Caco-2 (cell line): ENCODE measurements at regions not wholly inside any gene's neighbourhood (a gene's known extent, or its start where the extent isn't known, plus 50 kb on each side); places are given as distances from the start of the nearest gene placed in this dataset.

Experiments used
- BruUV-seq: library from RNA; stranded (reverse); fragments of 400-500 nt; replicated peaks from 2 replicates; lab custom pipeline; 2021; lab: Mats Ljungman, UMichigan
- CTCF ChIA-PET: fragments of 300-600 bp; sonication (Branson Sonifier 250); formaldehyde crosslinking; loops from one replicate; lab custom pipeline; 2022; ENCODE audit warnings: antibody characterized with exemption; lab: Charles Lee
- POLR2A ChIA-PET: fragments of 300-600 bp; sonication (Branson Sonifier 250); formaldehyde crosslinking; loops from one replicate; lab custom pipeline; 2022; ENCODE audit warnings: antibody characterized with exemption; lab: Charles Lee
- DNase-seq, 2 experiments: peaks; one replicate each; pipeline versions ENCODE4 v3.0.0 to v3.0.0-alpha.2; 2020 to 2022
- H3K27me3 ChIP-seq: replicated peaks from 2 replicates; pipeline ENCODE4 v1.6.0; 2011; ENCODE audit warnings: low read length; ENCODE audit not compliant: control insufficient read depth, insufficient read depth
- H3K36me3 ChIP-seq: 2 replicates; pipeline ENCODE4 v1.5.1; 2011; ENCODE audit warnings: low read length; ENCODE audit not compliant: control insufficient read depth, insufficient read depth
- H3K4me1 ChIP-seq: fragments of 250-450 bp; sonication (Bioruptor Pico); 2 replicates; pipeline ENCODE4 v1.5.1; 2020; ENCODE audit warnings: mild to moderate bottlenecking
- H3K4me3 ChIP-seq: 2 replicates; pipeline ENCODE4 v1.5.1; 2011; ENCODE audit warnings: low read depth, mild to moderate bottlenecking, control low read depth, low read length
- H3K9me3 ChIP-seq: fragments of 250-450 bp; sonication (Bioruptor Pico); 2 replicates; pipeline ENCODE4 v1.5.1; 2020; ENCODE audit warnings: mild to moderate bottlenecking, moderate library complexity
- H3K27ac Mint-ChIP-seq: one replicate; pipeline ENCODE4 v1.8.0; 2022; ENCODE audit warnings: mixed read lengths; ENCODE audit not compliant: unreplicated experiment
- H3K27me3 Mint-ChIP-seq: one replicate; pipeline ENCODE4 v1.8.0; 2022; ENCODE audit warnings: mixed read lengths; ENCODE audit not compliant: insufficient read depth, unreplicated experiment
- H3K36me3 Mint-ChIP-seq: one replicate; pipeline ENCODE4 v1.8.0; 2022; ENCODE audit warnings: mild to moderate bottlenecking, mixed read lengths; ENCODE audit not compliant: insufficient read depth, unreplicated experiment
- H3K4me1 Mint-ChIP-seq: one replicate; pipeline ENCODE4 v1.8.0; 2022; ENCODE audit warnings: low read depth, mixed read lengths; ENCODE audit not compliant: unreplicated experiment
- H3K4me3 Mint-ChIP-seq: one replicate; pipeline ENCODE4 v1.8.0; 2022; ENCODE audit warnings: mild to moderate bottlenecking, moderate library complexity, mixed read lengths; ENCODE audit not compliant: unreplicated experiment
- H3K9me3 Mint-ChIP-seq: one replicate; pipeline ENCODE4 v1.8.0; 2022; ENCODE audit warnings: mixed read lengths; ENCODE audit not compliant: unreplicated experiment
- intact Hi-C: fragments of 100-400 bp; cut with micrococcal nuclease; formaldehyde crosslinking; loops from one replicate; pipeline ENCODE4 v1.10.0; 2022; ENCODE audit not compliant: unreplicated experiment
- TF ChIP-seq, protein P1 (sequence below), 2 experiments: fragments of 200-600 bp in 1 of 2; IDR thresholded peaks; 1 replicate in 1 of 2; 2 replicates in 1 of 2; pipeline versions ENCODE4 v1.5.1 to v1.8.0; 2011 to 2022; ENCODE audit warnings: antibody characterized with exemption in 1 of 2, control low read depth in 1 of 2, inconsistent platforms in 1 of 2, low read depth in 1 of 2, low read length in 1 of 2, mild to moderate bottlenecking in 1 of 2, moderate library complexity in 1 of 2; ENCODE audit not compliant: insufficient read depth in 1 of 2, severe bottlenecking in 1 of 2, unreplicated experiment in 1 of 2

DNA sequence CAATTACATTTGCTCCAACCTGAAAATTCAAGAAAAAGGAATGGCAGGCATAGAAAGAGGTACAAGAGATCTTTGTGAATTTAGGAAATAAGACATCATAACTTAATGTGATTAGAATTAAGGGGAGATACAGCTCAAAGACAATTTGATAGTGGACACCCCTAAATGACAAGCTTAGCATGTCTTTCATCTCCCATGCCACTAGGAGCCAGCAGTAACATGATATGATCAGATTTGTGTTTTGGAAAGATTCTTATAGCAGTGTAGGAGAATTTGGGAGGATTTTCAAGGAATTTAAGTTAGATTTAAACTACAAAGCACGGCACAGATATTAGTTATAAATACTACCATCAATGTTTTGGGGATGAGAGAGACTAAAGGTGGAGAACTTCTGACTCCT, 340.8 kb downstream of the RDH14 start:
- TF ChIP-seq, protein P1, sequence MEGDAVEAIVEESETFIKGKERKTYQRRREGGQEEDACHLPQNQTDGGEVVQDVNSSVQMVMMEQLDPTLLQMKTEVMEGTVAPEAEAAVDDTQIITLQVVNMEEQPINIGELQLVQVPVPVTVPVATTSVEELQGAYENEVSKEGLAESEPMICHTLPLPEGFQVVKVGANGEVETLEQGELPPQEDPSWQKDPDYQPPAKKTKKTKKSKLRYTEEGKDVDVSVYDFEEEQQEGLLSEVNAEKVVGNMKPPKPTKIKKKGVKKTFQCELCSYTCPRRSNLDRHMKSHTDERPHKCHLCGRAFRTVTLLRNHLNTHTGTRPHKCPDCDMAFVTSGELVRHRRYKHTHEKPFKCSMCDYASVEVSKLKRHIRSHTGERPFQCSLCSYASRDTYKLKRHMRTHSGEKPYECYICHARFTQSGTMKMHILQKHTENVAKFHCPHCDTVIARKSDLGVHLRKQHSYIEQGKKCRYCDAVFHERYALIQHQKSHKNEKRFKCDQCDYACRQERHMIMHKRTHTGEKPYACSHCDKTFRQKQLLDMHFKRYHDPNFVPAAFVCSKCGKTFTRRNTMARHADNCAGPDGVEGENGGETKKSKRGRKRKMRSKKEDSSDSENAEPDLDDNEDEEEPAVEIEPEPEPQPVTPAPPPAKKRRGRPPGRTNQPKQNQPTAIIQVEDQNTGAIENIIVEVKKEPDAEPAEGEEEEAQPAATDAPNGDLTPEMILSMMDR (IDR thresholded peaks at IDR 0.05; ENCODE audit: insufficient read depth in 1 of 2, low read depth in 1 of 2, low read length in 1 of 2, severe bottlenecking in 1 of 2, unreplicated experiment in 1 of 2) = peak in 1 of 2 experiments; percentile 29
- CTCF ChIA-PET = interaction anchor here (0.7 to 0.8 kb wide), 2 partner anchors 9 to 155 kb away, joined by 3 to 7 read pairs; no protein-coding TSS in a partner anchor

GRCh38 chr2:18218160-18218933, 339.9 kb downstream of the KCNS3 start:
- TF ChIP-seq, protein P1 (IDR thresholded peaks at IDR 0.05; ENCODE audit: insufficient read depth in 1 of 2, low read depth in 1 of 2, low read length in 1 of 2, severe bottlenecking in 1 of 2, unreplicated experiment in 1 of 2) = no peak
- CTCF ChIA-PET = no interaction called here
- H3K9me3 Mint-ChIP-seq = no peaks in the 10 kb centered on the region

More for the DNA sequence above, 340.8 kb downstream of the RDH14 start:
- Histone ChIP-seq H3K4me1 (no peaks in the 10 kb centered on the region), H3K9me3 (no peaks in the 10 kb centered on the region), H3K36me3 (no peaks in the 10 kb centered on the region), H3K27me3 (no peaks in the 10 kb centered on the region), H3K4me3 (no peak overlapping the region)
- H3K27me3 Mint-ChIP-seq = no peaks in the 10 kb centered on the region
- H3K36me3 Mint-ChIP-seq = no peaks in the 10 kb centered on the region
- H3K27ac Mint-ChIP-seq = no peak overlapping the region
- H3K4me1 Mint-ChIP-seq = no peaks in the 10 kb centered on the region
- BruUV-seq = no TSS peak
- peaks cover 2% of the 10 kb centered on the region for H3K9me3 Mint-ChIP-seq
- intact Hi-C loops = loop anchor here (1.0 kb wide), 1 partner anchor 159 kb away; no protein-coding TSS in a partner anchor
- DNase-seq = no peak
- POLR2A ChIA-PET = no interaction called here
- no peak overlapping the region for H3K4me3 Mint-ChIP-seq

GRCh38 chr2:18214936-18215335, 336.5 kb downstream of the KCNS3 start:
- H3K4me3 Mint-ChIP-seq = no peak overlapping the region
- Histone ChIP-seq H3K4me1 (peaks cover 18% of the 10 kb centered on the region), H3K36me3 (no peaks in the 10 kb centered on the region), H3K27me3 (no peaks in the 10 kb centered on the region), H3K9me3 (no peaks in the 10 kb centered on the region), H3K4me3 (no peak overlapping the region)
- POLR2A ChIA-PET = no interaction called here
- intact Hi-C loops = no loop called here
- CTCF ChIA-PET = no interaction called here
- H3K36me3 Mint-ChIP-seq = no peaks in the 10 kb centered on the region
- H3K27ac Mint-ChIP-seq = no peak overlapping the region
- TF ChIP-seq, protein P1 (IDR thresholded peaks at IDR 0.05; ENCODE audit: insufficient read depth in 1 of 2, low read depth in 1 of 2, low read length in 1 of 2, severe bottlenecking in 1 of 2, unreplicated experiment in 1 of 2) = no peak
- DNase-seq = no peak
- H3K9me3 Mint-ChIP-seq = no peaks in the 10 kb centered on the region
- H3K4me1 Mint-ChIP-seq = peaks cover 16% of the 10 kb centered on the region
- H3K27me3 Mint-ChIP-seq = no peaks in the 10 kb centered on the region
- BruUV-seq = no TSS peak

More at GRCh38 chr2:18218160-18218933, 339.9 kb downstream of the KCNS3 start:
- no peaks in the 10 kb centered on the region for H3K9me3 ChIP-seq
- Mint-ChIP-seq H3K4me3 (no peak overlapping the region), H3K4me1 (no peaks in the 10 kb centered on the region), H3K27ac (no peak overlapping the region), H3K27me3 (no peaks in the 10 kb centered on the region), H3K36me3 (no peaks in the 10 kb centered on the region)
- POLR2A ChIA-PET = no interaction called here
- no peaks in the 10 kb centered on the region for H3K4me1 ChIP-seq
- BruUV-seq = no TSS peak
- no peaks in the 10 kb centered on the region for H3K36me3 ChIP-seq
- H3K4me3 ChIP-seq = no peak overlapping the region
- H3K27me3 ChIP-seq = no peaks in the 10 kb centered on the region
- DNase-seq = no peak
- intact Hi-C loops = no loop called here
